GM18858 (cell line): ENCODE measurements at regions not wholly inside any gene's neighbourhood (a gene's known extent, or its start where the extent isn't known, plus 50 kb on each side); places are given as distances from the start of the nearest gene placed in this dataset.

Experiments
- ATAC-seq: cut with Tn5 transposase; IDR thresholded peaks from one replicate; pipeline ENCODE4 v1.9.1; 2021; ENCODE audit not compliant: unreplicated experiment

- no peak for ATAC-seq
Observed at GRCh38 chr1:239221656-239222055, 164.7 kb upstream of the CHRM3 start.

- ATAC-seq: no peak
Observed at GRCh38 chr1:239219679-239220078, 166.7 kb upstream of the CHRM3 start.

- no peak for ATAC-seq
Observed at GRCh38 chr1:239218301-239218700, 168.1 kb upstream of the CHRM3 start.

GRCh38 chr1:239212811-239213220 lies 173.6 kb upstream of the CHRM3 start:
- ATAC-seq: no peak

GRCh38 chr1:239209591-239209990 lies 176.8 kb upstream of the CHRM3 start:
- ATAC-seq: no peak

- ATAC-seq: no peak
Observed at GRCh38 chr1:239204401-239204800, 182.0 kb upstream of the CHRM3 start.

GRCh38 chr1:239197871-239198270 lies 188.5 kb upstream of the CHRM3 start:
- no peak for ATAC-seq

GRCh38 chr1:239189998-239190512 lies 196.3 kb upstream of the CHRM3 start:
- ATAC-seq: no peak

GRCh38 chr1:239186487-239186886 lies 199.9 kb upstream of the CHRM3 start:
- ATAC-seq: no peak

GRCh38 chr1:239185245-239185619 lies 201.1 kb upstream of the CHRM3 start:
- ATAC-seq: no peak

- no peak for ATAC-seq
Observed at GRCh38 chr1:239184561-239185244, 201.7 kb upstream of the CHRM3 start.

GRCh38 chr1:239178961-239179360 lies 207.4 kb upstream of the CHRM3 start:
- no peak for ATAC-seq

GRCh38 chr1:239174880-239175279 lies 211.5 kb upstream of the CHRM3 start:
- ATAC-seq: no peak

- no peak for ATAC-seq
Observed at GRCh38 chr1:239170828-239171227, 215.5 kb upstream of the CHRM3 start.

GRCh38 chr1:239169276-239169675 lies 217.1 kb upstream of the CHRM3 start:
- no peak for ATAC-seq

GRCh38 chr1:239164451-239165180 lies 221.8 kb upstream of the CHRM3 start:
- no peak for ATAC-seq

GRCh38 chr1:239155466-239156091 lies 230.8 kb upstream of the CHRM3 start:
- no peak for ATAC-seq

GRCh38 chr1:239151937-239152336 lies 234.4 kb upstream of the CHRM3 start:
- ATAC-seq: no peak

- ATAC-seq: no peak
Observed at GRCh38 chr1:239140968-239141367, 245.4 kb upstream of the CHRM3 start.

- ATAC-seq: no peak
Observed at GRCh38 chr1:239139801-239140200, 246.6 kb upstream of the CHRM3 start.

GRCh38 chr1:239128541-239128940 lies 257.8 kb upstream of the CHRM3 start:
- no peak for ATAC-seq

- no peak for ATAC-seq
Observed at GRCh38 chr1:239126884-239127283, 259.5 kb upstream of the CHRM3 start.
